GM12878 (cell line): ENCODE measurements at regions not wholly inside any gene's neighbourhood (a gene's known extent, or its start where the extent isn't known, plus 50 kb on each side); places are given as distances from the start of the nearest gene placed in this dataset.
"Not testable (repeated sequence)": the region's sequence is repeated elsewhere in the genome, so short reads cannot be mapped to it uniquely, and the experiment has no call there.

Source experiments
- ATAC-seq: fragments of 200-7000 bp; cut with Tn5 transposase; 3 replicates; pipeline ENCODE4 v1.9.1; 2020; ENCODE audit warnings: mild to moderate bottlenecking, moderate library complexity
- BruUV-seq: library from RNA; stranded (reverse); fragments of 400-500 nt; replicated peaks from 2 replicates; lab custom pipeline; 2021; lab: Mats Ljungman, UMichigan
- CTCF ChIA-PET: fragments of 300-600 bp; sonication (Branson Sonifier 250); formaldehyde crosslinking; extraction: SDS; loops from one replicate; lab custom pipeline; 2021; ENCODE audit warnings: inconsistent platforms; lab: Yijun Ruan, JAX
- POLR2A ChIA-PET: fragments of 350-600 bp; formaldehyde crosslinking; extraction: SDS; loops from one replicate; lab custom pipeline; 2021; ENCODE audit warnings: inconsistent platforms; lab: Charles Lee
- RAD21 ChIA-PET: fragments of 300-600 bp; sonication (Branson Sonifier 250); formaldehyde crosslinking; loops from one replicate; lab custom pipeline; 2023; ENCODE audit warnings: antibody characterized with exemption; ENCODE audit not compliant: unreplicated experiment; lab: Charles Lee
- SMC1A ChIA-PET: fragments of 300-600 bp; sonication (Branson Sonifier 250); formaldehyde crosslinking; loops from one replicate; lab custom pipeline; 2023; ENCODE audit not compliant: unreplicated experiment, uncharacterized antibody; lab: Charles Lee
- DNase-seq: peaks from one replicate; pipeline ENCODE4 v3.0.0-alpha.2; 2011; ENCODE audit warnings: low read depth, low spot score
- FAIRE-seq: peaks from 3 replicates; lab custom pipeline; 2011; peaks lifted over from hg19 to GRCh38; lab: Jason Lieb, UNC
- H2AFZ ChIP-seq: 2 replicates; pipeline ENCODE4 v1.6.0; 2011; ENCODE audit warnings: low read depth, low read length, control low read depth; ENCODE audit not compliant: control insufficient read depth
- H3K27ac ChIP-seq: 2 replicates; pipeline ENCODE4 v1.5.1; 2011; ENCODE audit warnings: control low read depth; ENCODE audit not compliant: control insufficient read depth, insufficient read depth
- H3K27me3 ChIP-seq, 2 experiments: replicated peaks in 1 of 2; 2 replicates each; pipeline versions ENCODE4 v1.6.0 to v1.6.1; 2011; ENCODE audit warnings: low read length in 1 of 2; ENCODE audit not compliant: control insufficient read depth in 2 of 2, insufficient read depth in 2 of 2
- H3K36me3 ChIP-seq, 2 experiments: 2 replicates each; pipeline ENCODE4 v1.5.1; 2011; ENCODE audit warnings: low read length in 1 of 2; ENCODE audit not compliant: control insufficient read depth in 2 of 2, insufficient read depth in 2 of 2
- H3K4me1 ChIP-seq: 2 replicates; pipeline ENCODE4 v1.6.1; 2011; ENCODE audit warnings: mild to moderate bottlenecking, low read length, moderate library complexity, mixed read lengths; ENCODE audit not compliant: control insufficient read depth, insufficient read depth
- H3K4me2 ChIP-seq: 2 replicates; pipeline ENCODE4 v1.6.0; 2011; ENCODE audit warnings: control low read depth; ENCODE audit not compliant: control insufficient read depth, insufficient read depth
- H3K4me3 ChIP-seq: fragments of 200-600 bp; sonication (generic); 2 replicates; pipeline ENCODE4 v1.5.1; 2016
- H3K79me2 ChIP-seq: 2 replicates; pipeline ENCODE4 v1.6.0; 2011; ENCODE audit warnings: low read length; ENCODE audit not compliant: control insufficient read depth, insufficient read depth
- H3K9ac ChIP-seq: 2 replicates; pipeline ENCODE4 v1.8.0; 2011; ENCODE audit warnings: low read length, control low read depth, mixed read lengths; ENCODE audit not compliant: control insufficient read depth, insufficient read depth
- H3K9me3 ChIP-seq: replicated peaks from 3 replicates; pipeline ENCODE4 v1.5.1; 2011; ENCODE audit warnings: mild to moderate bottlenecking, low read length; ENCODE audit not compliant: control insufficient read depth, insufficient read depth
- H4K20me1 ChIP-seq: 2 replicates; pipeline ENCODE4 v1.6.0; 2011; ENCODE audit not compliant: control insufficient read depth, insufficient read depth
- POLR2AphosphoS2 ChIP-seq: IDR thresholded peaks from 2 replicates; pipeline ENCODE4 v1.6.1; 2011; ENCODE audit warnings: low read depth, mild to moderate bottlenecking, low read length, improper control_type of control experiment, moderate library complexity
- POU2F2 ChIP-seq: IDR thresholded peaks from 3 replicates; pipeline ENCODE4 v1.6.1; 2011; ENCODE audit warnings: low read depth, mild to moderate bottlenecking, low read length, borderline replicate concordance
- RB1 ChIP-seq: fragments of 450-650 bp; formaldehyde crosslinking; IDR thresholded peaks from 2 replicates; pipeline ENCODE4 v1.6.1; 2017; ENCODE audit warnings: mild to moderate bottlenecking, borderline replicate concordance
- SMC3 ChIP-seq: IDR thresholded peaks from 2 replicates; pipeline ENCODE4 v1.6.1; 2011; ENCODE audit warnings: low read length, improper control_type of control experiment, borderline replicate concordance
- STAT3 ChIP-seq: IDR thresholded peaks from 2 replicates; pipeline ENCODE4 v1.6.1; 2011; ENCODE audit warnings: low read depth, low read length, improper control_type of control experiment
- TBL1XR1 ChIP-seq: IDR thresholded peaks from 2 replicates; pipeline ENCODE4 v1.6.1; 2012; ENCODE audit warnings: low read depth, low read length, improper control_type of control experiment
- TCF3 ChIP-seq: IDR thresholded peaks from 2 replicates; pipeline ENCODE4 v1.6.1; 2012; ENCODE audit warnings: low read depth, mild to moderate bottlenecking, low read length, borderline replicate concordance; ENCODE audit not compliant: insufficient read depth
- TCF7 ChIP-seq: IDR thresholded peaks from 2 replicates; pipeline ENCODE4 v1.6.1; 2014; ENCODE audit warnings: antibody characterized with exemption, borderline replicate concordance
- ZNF207 ChIP-seq: fragments of 450-650 bp; IDR thresholded peaks from 2 replicates; pipeline ENCODE4 v1.6.1; 2014; ENCODE audit warnings: antibody characterized with exemption, mild to moderate bottlenecking, borderline replicate concordance
- WGBS: methylation state at CpG from one replicate; pipeline ENCODE4 v1.1.6; 2016; ENCODE audit warnings: low lambda C conversion rate; ENCODE audit not compliant: insufficient replicate concordance, insufficient coverage; ENCODE audit errors: missing lambda C conversion rate; 5-methylcytosine and 5-hydroxymethylcytosine counted together
- in situ Hi-C: fragments of 300-500 bp; cut with MboI; formaldehyde crosslinking; loops from 9 replicates; pipeline ENCODE4 v1.14.3; 2018; ENCODE audit warnings: mixed read lengths
- intact Hi-C: fragments of 100-400 bp; cut with micrococcal nuclease; formaldehyde crosslinking; loops from one replicate; pipeline ENCODE4 v1.14.2; 2022; ENCODE audit not compliant: unreplicated experiment
- TF ChIP-seq, protein P1 (sequence below): fragments of 450-650 bp; IDR thresholded peaks from 2 replicates; pipeline ENCODE4 v1.6.1; 2017; ENCODE audit warnings: mild to moderate bottlenecking, moderate library complexity

- H4K20me1 ChIP-seq, H3K4me3 ChIP-seq, SMC1A ChIA-PET, DNase-seq, H3K27me3 ChIP-seq, H3K27ac ChIP-seq, in situ Hi-C loops, intact Hi-C loops, ATAC-seq, FAIRE-seq, H3K36me3 ChIP-seq, H3K9me3 ChIP-seq, BruUV-seq, H3K4me2 ChIP-seq, H3K9ac ChIP-seq, POLR2A ChIA-PET, H3K79me2 ChIP-seq, CTCF ChIA-PET, RAD21 ChIA-PET, H2AFZ ChIP-seq, H3K4me1 ChIP-seq: not testable (repeated sequence)
- 36% methylated on average over 2 of the region's 2 CpGs for WGBS
Measured at GRCh38 chr1:94348386-94348785, 69.8 kb upstream of the ABCD3 start.

DNA sequence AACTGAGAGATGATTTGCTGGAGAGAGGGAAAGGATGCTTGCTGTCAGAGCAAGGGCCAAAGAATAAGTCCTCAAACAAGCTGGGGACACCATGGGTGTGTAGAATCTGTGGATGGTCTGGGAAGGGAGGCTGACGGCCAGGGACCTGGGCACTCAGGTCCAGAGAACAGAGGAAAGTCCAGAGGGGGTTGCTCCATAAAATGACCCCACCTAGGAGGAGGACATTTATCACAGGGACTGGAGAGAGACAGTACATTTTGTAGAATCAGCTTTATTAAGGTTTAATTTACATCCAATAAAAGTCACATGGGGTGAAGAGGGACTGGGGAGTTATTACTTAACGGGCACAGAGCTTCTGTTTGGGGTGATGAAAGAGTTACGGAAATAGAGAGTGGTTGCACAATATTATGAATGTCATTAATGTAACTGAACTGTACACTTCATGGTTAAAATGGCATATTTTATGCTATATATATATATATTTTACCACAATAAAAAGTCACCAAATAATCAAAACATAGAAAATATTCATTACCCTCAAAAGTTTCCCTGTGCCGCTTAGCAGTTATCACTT lies 73.0 kb upstream of the ABCD3 start:
- 52% methylated on average over 4 of the region's 4 CpGs for WGBS
- Histone ChIP-seq H2AFZ (no peak overlapping the region), H3K4me2 (no peak overlapping the region), H3K36me3 (no peaks in the 10 kb centered on the region), H3K27ac (no peak overlapping the region), H3K79me2 (no peaks in the 10 kb centered on the region), H4K20me1 (no peaks in the 10 kb centered on the region), H3K4me3 (no peak overlapping the region), H3K9me3 (no peaks in the 10 kb centered on the region), H3K4me1 (no peaks in the 10 kb centered on the region), H3K27me3 (no peaks in the 10 kb centered on the region; a peak in 1 of 4 replicates), H3K9ac (no peak overlapping the region)
- in situ Hi-C loops = no loop called here
- POLR2A ChIA-PET = no interaction called here
- intact Hi-C loops = no loop called here
- FAIRE-seq (no peak), DNase-seq (no peak), ATAC-seq (no peak)
- CTCF ChIA-PET = interaction anchor here (1.0 to 1.3 kb wide), 2 partner anchors 9 to 319 kb away, joined by 3 read pairs; no protein-coding TSS in a partner anchor
- RAD21 ChIA-PET = no interaction called here
- TF ChIP-seq TBL1XR1 = no peak
- no peak for TF ChIP-seq TCF3
- TF ChIP-seq STAT3 = no peak
- no peak for TF ChIP-seq POLR2AphosphoS2
- no peak for TF ChIP-seq RB1
- TF ChIP-seq ZNF207 = no peak
- no peak for TF ChIP-seq POU2F2
- TF ChIP-seq, protein P1, sequence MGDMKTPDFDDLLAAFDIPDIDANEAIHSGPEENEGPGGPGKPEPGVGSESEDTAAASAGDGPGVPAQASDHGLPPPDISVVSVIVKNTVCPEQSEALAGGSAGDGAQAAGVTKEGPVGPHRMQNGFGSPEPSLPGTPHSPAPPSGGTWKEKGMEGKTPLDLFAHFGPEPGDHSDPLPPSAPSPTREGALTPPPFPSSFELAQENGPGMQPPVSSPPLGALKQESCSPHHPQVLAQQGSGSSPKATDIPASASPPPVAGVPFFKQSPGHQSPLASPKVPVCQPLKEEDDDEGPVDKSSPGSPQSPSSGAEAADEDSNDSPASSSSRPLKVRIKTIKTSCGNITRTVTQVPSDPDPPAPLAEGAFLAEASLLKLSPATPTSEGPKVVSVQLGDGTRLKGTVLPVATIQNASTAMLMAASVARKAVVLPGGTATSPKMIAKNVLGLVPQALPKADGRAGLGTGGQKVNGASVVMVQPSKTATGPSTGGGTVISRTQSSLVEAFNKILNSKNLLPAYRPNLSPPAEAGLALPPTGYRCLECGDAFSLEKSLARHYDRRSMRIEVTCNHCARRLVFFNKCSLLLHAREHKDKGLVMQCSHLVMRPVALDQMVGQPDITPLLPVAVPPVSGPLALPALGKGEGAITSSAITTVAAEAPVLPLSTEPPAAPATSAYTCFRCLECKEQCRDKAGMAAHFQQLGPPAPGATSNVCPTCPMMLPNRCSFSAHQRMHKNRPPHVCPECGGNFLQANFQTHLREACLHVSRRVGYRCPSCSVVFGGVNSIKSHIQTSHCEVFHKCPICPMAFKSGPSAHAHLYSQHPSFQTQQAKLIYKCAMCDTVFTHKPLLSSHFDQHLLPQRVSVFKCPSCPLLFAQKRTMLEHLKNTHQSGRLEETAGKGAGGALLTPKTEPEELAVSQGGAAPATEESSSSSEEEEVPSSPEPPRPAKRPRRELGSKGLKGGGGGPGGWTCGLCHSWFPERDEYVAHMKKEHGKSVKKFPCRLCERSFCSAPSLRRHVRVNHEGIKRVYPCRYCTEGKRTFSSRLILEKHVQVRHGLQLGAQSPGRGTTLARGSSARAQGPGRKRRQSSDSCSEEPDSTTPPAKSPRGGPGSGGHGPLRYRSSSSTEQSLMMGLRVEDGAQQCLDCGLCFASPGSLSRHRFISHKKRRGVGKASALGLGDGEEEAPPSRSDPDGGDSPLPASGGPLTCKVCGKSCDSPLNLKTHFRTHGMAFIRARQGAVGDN = no peak
- TF ChIP-seq TCF7 = no peak
- no peak for TF ChIP-seq SMC3
- no TSS peak for BruUV-seq
- SMC1A ChIA-PET = no interaction called here
